HUES64 (cell line): ENCODE measurements at regions not wholly inside any gene's neighbourhood (a gene's known extent, or its start where the extent isn't known, plus 50 kb on each side); places are given as distances from the start of the nearest gene placed in this dataset.
A peak's percentile ranks its signal among the peaks of the same experiment; 100 is the strongest.

Experiments used
- H3K27ac ChIP-seq: 2 replicates; pipeline ENCODE4 v1.7.0; 2013; ENCODE audit warnings: low read depth, low read length, inconsistent platforms
- H3K27me3 ChIP-seq: 2 replicates; pipeline ENCODE4 v1.6.1; 2013; ENCODE audit warnings: mild to moderate bottlenecking, low read length; ENCODE audit not compliant: insufficient read depth
- H3K36me3 ChIP-seq: 2 replicates; pipeline ENCODE4 v1.6.1; 2013; ENCODE audit warnings: mild to moderate bottlenecking, low read length; ENCODE audit not compliant: insufficient read depth
- H3K4me1 ChIP-seq: 2 replicates; pipeline ENCODE4 v1.6.1; 2013; ENCODE audit warnings: mild to moderate bottlenecking, low read length, moderate library complexity; ENCODE audit not compliant: insufficient read depth
- H3K4me3 ChIP-seq: 2 replicates; pipeline ENCODE4 v1.5.1; 2013; ENCODE audit warnings: mild to moderate bottlenecking, low read length, moderate library complexity
- H3K9ac ChIP-seq: 2 replicates; pipeline ENCODE4 v1.6.1; 2013; ENCODE audit warnings: mild to moderate bottlenecking, low read depth, low read length
- H3K9me3 ChIP-seq: 2 replicates; pipeline ENCODE4 v1.6.1; 2013; ENCODE audit warnings: low read depth, low read length; ENCODE audit not compliant: insufficient read depth
- WGBS: fragments of 150-250, 120-280 bp; methylation state at CpG from one replicate; pipeline ENCODE4 v1.1.7; 2013; ENCODE audit warnings: missing lambda C conversion rate; 5-methylcytosine and 5-hydroxymethylcytosine counted together

DNA sequence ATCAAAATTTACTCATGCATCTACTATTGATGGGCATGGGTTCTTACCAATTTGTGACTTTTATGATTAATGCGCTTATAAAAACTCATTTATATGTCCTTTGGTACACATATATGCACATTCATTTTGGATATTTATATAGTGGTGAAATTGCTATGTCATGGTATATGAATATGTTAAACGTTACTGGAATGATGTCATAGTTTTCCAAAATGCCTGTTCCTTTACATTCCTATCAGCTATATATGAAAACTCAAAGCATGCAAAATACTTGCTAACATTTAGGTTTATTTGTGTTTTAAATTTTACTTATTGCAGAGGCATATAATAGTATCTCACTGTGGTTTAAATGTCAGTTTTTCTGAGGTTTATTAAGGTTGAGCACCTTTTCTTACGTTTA lies 1403.1 kb downstream of the HACE1 start:
- 100% methylated on average over 2 of the region's 3 CpGs for WGBS
- no peaks in the 10 kb centered on the region for H3K4me1 ChIP-seq
- no peak overlapping the region for H3K27ac ChIP-seq
- H3K4me3 ChIP-seq = no peak overlapping the region
- H3K27me3 ChIP-seq = no peaks in the 10 kb centered on the region
- H3K36me3 ChIP-seq = no peaks in the 10 kb centered on the region
- H3K9me3 ChIP-seq = no peaks in the 10 kb centered on the region
- no peak overlapping the region for H3K9ac ChIP-seq

DNA sequence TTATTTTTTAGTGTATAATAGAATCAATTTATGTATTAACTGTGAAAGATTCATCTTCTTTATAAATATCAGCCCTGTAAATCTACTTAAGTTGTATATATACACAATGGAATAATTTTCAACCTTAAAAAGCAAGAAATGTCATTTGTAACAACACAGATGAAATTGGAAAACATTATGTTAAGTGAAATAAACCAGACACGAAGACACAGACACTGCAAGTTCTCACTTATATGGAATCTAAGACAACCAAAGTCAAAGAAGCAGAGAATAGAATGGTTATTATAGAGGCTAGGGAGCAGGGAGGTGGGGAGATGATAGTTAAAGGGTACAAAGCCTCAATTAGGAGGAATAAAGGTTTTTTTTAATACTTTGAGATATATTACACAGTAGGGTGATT lies 1404.4 kb downstream of the HACE1 start:
- Histone ChIP-seq H3K4me3 (no peak overlapping the region), H3K27me3 (no peaks in the 10 kb centered on the region), H3K36me3 (no peaks in the 10 kb centered on the region), H3K4me1 (no peaks in the 10 kb centered on the region), H3K27ac (no peak overlapping the region), H3K9ac (no peak overlapping the region), H3K9me3 (no peaks in the 10 kb centered on the region)
- 100% methylated on average over 1 of the region's 1 CpG for WGBS

DNA sequence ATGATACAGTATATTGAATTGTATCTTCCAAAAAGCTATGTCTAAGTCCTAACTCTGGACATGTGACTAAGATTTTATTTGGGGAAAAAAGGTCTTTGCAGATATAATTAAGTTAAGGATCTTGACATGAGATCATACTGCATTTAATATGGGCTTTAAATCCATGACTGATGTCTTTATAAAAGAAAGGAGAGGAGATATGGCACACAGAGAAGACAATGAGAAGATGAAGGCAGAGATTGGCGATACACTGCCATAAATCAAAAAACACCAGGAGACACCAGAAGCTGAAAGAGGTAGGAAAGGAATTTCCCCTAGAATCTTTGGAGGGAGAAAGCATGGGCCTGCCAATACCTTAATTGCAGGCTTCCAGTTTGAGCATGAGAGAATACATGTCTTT lies 1450.2 kb downstream of the HACE1 start:
- no peak overlapping the region for H3K4me3 ChIP-seq
- H3K9ac ChIP-seq = no peak overlapping the region
- no peaks in the 10 kb centered on the region for H3K27me3 ChIP-seq
- WGBS = no CpG with 5 or more reads among the region's 1 CpG
- H3K36me3 ChIP-seq = no peaks in the 10 kb centered on the region
- H3K4me1 ChIP-seq = no peaks in the 10 kb centered on the region
- H3K9me3 ChIP-seq = no peaks in the 10 kb centered on the region
- no peak overlapping the region for H3K27ac ChIP-seq

DNA sequence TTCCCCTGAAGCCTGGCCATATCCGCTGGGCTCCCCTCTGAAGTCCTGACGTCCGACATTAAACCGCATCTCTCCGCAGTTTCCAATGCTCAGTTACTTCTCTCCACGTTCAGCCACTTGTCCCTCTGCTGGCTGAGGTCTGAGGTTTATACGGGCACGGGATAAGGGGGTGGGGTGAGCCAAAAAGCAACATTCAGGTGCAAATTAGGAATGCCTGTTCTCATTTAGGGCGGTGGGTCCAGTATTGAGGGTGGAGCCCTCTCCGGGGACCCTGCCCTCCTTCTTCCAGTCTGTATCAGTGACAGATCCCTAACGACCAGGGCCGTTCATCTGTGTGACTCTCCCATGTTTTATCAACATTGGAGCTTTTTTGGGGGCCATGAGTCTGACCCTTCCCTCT lies 1454.4 kb downstream of the HACE1 start:
- H3K27ac ChIP-seq = no peak overlapping the region
- no peaks in the 10 kb centered on the region for H3K9me3 ChIP-seq
- H3K27me3 ChIP-seq = no peaks in the 10 kb centered on the region
- H3K36me3 ChIP-seq = no peaks in the 10 kb centered on the region
- no peak overlapping the region for H3K9ac ChIP-seq
- WGBS = 75% methylated on average over 12 of the region's 12 CpGs
- peak overlapping the region; percentile 40 for H3K4me3 ChIP-seq
- H3K4me1 ChIP-seq = no peaks in the 10 kb centered on the region

DNA sequence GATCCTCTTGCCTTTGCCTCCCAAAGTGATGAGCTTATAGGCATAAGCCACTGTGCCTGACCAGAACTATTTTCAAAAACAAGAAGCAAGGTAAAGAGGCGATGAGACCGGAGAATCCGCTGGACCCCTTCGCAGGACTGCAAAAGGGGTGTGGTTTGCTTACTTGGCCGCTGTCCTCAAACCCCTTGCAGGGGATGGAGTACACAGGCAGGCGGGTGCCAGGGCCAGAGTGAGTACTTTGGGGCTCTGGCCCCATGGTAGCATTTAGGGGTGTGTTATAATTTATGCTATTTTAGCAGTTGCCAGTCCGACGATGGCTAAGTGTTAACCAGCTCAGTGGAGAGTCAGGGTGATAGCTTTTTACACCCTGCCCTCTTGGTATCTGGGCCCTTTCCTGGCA lies 1454.9 kb downstream of the HACE1 start:
- Histone ChIP-seq H3K27ac (no peak overlapping the region), H3K9me3 (no peaks in the 10 kb centered on the region), H3K9ac (no peak overlapping the region), H3K4me1 (no peaks in the 10 kb centered on the region), H3K36me3 (no peaks in the 10 kb centered on the region), H3K27me3 (no peaks in the 10 kb centered on the region), H3K4me3 (peak overlapping the region; percentile 40; the same call in 1 of the 2 replicates)
- 94% methylated on average over 8 of the region's 8 CpGs for WGBS

DNA sequence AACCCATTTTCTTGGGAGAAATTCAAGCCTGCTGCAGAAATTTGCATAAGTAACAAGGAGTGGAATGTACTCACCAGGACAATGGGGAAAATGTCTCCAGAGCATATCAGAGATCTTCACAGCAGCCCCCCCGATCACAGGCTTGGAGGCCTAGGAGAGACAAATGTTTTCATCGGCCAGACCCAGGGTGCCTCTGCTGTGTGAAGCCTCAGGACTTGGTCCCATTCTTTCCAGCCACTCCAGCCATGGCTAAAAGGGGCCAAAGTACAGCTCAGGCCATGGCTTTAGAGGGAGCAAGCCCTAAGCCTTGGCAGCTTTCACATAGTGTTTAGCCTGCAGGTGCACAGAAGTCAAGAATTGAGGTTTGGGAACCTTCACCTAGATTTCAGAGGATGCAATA lies 1463.0 kb downstream of the HACE1 start:
- H3K4me1 ChIP-seq = no peaks in the 10 kb centered on the region
- H3K4me3 ChIP-seq = no peak overlapping the region
- no peaks in the 10 kb centered on the region for H3K36me3 ChIP-seq
- H3K9ac ChIP-seq = no peak overlapping the region
- no peak overlapping the region for H3K27ac ChIP-seq
- 96% methylated on average over 2 of the region's 2 CpGs for WGBS
- H3K27me3 ChIP-seq = no peaks in the 10 kb centered on the region
- H3K9me3 ChIP-seq = peaks cover 11% of the 10 kb centered on the region

DNA sequence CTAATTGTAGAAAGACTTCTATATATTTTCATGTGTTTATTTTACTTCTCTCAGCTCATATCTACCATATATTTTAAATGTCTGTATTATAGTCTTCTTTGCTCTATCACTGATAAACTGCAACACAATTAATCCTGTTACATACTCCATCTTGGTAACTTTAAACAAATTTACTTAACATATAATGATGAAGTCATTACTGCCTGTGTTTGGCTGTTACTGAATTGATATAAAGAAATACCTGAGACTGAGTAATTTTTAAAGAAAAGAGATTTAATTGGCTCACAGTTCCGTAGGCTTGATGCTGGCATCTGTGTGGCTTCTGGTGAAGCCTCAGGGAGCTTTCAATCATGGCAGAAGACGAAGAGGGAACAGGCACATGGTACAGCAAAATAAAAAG lies 1480.4 kb downstream of the HACE1 start:
- H3K9ac ChIP-seq = no peak overlapping the region
- 95% methylated on average over 2 of the region's 2 CpGs for WGBS
- H3K27ac ChIP-seq = no peak overlapping the region
- no peaks in the 10 kb centered on the region for H3K27me3 ChIP-seq
- no peaks in the 10 kb centered on the region for H3K9me3 ChIP-seq
- no peak overlapping the region for H3K4me3 ChIP-seq
- H3K36me3 ChIP-seq = no peaks in the 10 kb centered on the region
- H3K4me1 ChIP-seq = no peaks in the 10 kb centered on the region

DNA sequence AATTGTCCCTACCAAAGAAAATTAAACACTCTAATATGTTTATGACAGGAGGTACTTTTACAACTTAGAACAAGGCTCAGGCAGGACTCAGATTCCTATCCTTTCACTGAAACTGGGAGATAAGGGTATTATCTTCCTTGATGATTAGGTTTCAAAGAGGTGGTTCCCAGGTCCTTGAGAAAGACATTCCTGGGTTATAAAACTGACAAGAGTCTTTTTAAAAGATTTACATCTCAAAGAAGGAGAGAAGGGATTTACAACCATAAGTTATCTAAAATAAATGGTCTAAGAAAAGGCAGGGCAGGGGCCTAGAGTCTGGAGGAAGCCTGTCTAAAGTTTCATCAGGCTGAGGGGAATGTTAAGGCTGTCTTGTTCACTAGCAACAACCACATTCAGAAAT lies 1492.5 kb downstream of the HACE1 start:
- Histone ChIP-seq H3K27ac (no peak overlapping the region), H3K9ac (no peak overlapping the region), H3K4me3 (no peak overlapping the region), H3K9me3 (no peaks in the 10 kb centered on the region), H3K4me1 (peaks cover 5% of the 10 kb centered on the region; the same call in 1 of the 2 replicates), H3K27me3 (no peaks in the 10 kb centered on the region), H3K36me3 (no peaks in the 10 kb centered on the region)

DNA sequence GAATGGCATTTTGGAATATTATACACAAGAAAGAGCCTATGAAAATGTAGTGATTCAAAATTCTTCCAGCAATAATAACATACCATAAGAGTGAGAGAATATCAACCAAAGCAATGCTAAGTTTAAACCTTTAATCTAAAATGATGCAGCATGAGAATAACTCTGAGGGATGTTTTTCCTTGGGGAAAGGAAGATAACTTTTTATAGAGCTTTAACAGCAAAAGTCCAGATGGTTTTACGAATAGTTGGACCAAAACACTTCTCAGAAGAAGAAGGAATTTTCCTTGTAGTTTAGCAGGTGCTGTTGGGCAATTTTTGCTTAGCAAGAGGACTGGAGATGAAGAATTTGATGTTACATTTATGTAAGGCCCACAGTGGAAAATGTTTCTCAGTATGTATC lies 1503.2 kb downstream of the HACE1 start:
- H3K9me3 ChIP-seq = no peaks in the 10 kb centered on the region
- H3K27me3 ChIP-seq = no peaks in the 10 kb centered on the region
- H3K4me1 ChIP-seq = no peaks in the 10 kb centered on the region
- H3K9ac ChIP-seq = no peak overlapping the region
- H3K36me3 ChIP-seq = no peaks in the 10 kb centered on the region
- H3K27ac ChIP-seq = no peak overlapping the region
- 97% methylated on average over 1 of the region's 1 CpG for WGBS
- no peak overlapping the region for H3K4me3 ChIP-seq

DNA sequence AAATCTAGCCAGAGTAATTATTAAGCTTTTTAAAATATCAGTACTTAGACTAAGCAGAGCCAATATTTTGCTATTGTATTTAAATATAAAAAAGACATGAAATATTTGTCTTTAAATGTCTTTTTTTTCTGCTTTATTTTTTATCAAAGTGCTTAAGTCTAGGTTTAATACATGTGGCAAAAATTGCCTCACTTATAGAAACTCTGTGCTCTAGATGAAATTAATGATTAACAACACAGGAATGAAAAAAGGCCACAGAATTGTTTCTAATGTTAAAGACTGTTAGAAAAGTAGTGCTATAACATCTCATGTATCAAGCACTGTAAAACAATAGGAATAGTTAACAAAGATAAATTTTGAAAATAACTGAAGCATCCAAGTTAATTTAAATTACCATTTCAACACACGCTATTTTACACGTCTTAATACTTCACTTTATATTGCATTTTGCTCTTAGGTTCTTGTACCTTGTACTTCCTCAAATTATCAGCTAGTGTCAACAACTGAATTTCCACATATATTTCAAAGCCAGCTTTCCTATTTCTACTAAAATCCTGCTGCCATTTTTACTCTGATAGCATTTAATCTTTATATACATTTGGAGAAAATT lies 1515.1 kb downstream of the HACE1 start:
- Histone ChIP-seq H3K4me3 (no peak overlapping the region), H3K4me1 (no peaks in the 10 kb centered on the region), H3K9me3 (no peaks in the 10 kb centered on the region), H3K9ac (no peak overlapping the region), H3K36me3 (no peaks in the 10 kb centered on the region), H3K27me3 (no peaks in the 10 kb centered on the region), H3K27ac (no peak overlapping the region)
- 92% methylated on average over 2 of the region's 2 CpGs for WGBS

DNA sequence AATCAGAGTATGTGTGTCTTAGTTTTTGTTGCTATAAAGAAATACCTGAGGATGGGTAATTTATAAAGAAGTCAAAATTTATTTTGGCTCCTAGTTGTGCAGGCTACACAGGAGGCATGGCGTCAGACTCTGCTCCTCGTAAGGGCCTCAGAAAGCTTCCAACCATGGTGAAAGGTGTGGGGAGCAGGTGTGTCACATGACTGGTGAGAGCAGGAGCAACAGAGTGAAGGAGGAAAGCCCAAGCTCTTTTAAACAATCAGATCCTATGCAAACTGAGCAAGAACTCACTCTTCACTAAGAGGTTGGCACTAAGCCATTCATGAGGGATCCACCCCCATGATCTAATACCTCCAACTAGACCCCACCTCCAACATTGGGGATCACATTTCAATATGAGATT lies 1524.3 kb downstream of the HACE1 start:
- Histone ChIP-seq H3K9ac (no peak overlapping the region), H3K4me3 (no peak overlapping the region), H3K27ac (no peak overlapping the region), H3K4me1 (no peaks in the 10 kb centered on the region), H3K27me3 (peaks cover 3% of the 10 kb centered on the region; the same call in 1 of the 2 replicates), H3K36me3 (no peaks in the 10 kb centered on the region), H3K9me3 (no peaks in the 10 kb centered on the region)
- 85% methylated on average over 2 of the region's 2 CpGs for WGBS
